B cell (primary cell): ENCODE measurements at regions not wholly inside any gene's neighbourhood (a gene's known extent, or its start where the extent isn't known, plus 50 kb on each side); places are given as distances from the start of the nearest gene placed in this dataset.

Experiments
- EZH2 ChIP-seq: IDR thresholded peaks from 2 replicates; pipeline ENCODE4 v1.6.1; 2012; ENCODE audit warnings: borderline replicate concordance, low read depth, mild to moderate bottlenecking, moderate library complexity, low read length; ENCODE audit not compliant: insufficient read depth, poor library complexity, severe bottlenecking
- TF ChIP-seq, protein P1 (sequence below): fragments of 200-600 bp; IDR thresholded peaks from one replicate; pipeline ENCODE4 v1.8.0; 2022; ENCODE audit warnings: antibody characterized with exemption, mild to moderate bottlenecking

DNA sequence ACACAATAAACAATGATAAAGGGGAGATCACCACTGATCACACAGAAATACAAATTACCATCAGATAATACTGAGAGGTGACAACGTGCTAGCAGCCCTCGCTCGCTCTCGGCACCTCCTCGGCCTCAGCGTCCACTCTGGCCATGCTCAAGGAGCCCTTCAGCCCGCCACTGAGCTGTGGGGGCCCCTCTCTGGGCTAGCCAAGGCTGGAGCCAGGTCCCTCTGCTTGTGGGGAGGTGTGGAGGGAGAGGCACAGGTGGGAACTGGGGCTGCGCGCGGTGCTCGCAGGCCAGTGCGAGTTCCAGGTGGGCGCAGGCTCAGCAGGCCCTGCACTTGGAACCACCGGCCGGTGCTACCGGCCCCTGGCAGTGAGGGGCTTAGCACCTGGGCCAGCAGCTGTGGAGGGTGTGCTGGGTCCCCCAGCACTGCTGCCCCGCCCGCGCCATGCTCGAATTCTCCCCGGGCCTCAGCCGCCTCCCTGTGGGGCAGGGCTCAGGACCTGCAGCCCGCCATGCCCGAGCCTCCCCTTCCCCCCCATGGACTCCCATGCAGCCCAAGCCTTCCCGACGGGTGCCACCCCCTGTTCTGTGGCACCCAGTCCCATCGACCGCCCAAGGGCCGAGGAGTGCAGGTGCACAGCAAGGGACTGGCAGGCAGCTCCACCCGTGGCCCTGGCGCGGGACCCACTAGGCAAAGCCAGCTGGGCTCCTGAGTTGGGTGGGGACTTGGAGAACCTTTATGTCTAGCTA lies 340.0 kb upstream of the GULP1 start:
- TF ChIP-seq, protein P1, sequence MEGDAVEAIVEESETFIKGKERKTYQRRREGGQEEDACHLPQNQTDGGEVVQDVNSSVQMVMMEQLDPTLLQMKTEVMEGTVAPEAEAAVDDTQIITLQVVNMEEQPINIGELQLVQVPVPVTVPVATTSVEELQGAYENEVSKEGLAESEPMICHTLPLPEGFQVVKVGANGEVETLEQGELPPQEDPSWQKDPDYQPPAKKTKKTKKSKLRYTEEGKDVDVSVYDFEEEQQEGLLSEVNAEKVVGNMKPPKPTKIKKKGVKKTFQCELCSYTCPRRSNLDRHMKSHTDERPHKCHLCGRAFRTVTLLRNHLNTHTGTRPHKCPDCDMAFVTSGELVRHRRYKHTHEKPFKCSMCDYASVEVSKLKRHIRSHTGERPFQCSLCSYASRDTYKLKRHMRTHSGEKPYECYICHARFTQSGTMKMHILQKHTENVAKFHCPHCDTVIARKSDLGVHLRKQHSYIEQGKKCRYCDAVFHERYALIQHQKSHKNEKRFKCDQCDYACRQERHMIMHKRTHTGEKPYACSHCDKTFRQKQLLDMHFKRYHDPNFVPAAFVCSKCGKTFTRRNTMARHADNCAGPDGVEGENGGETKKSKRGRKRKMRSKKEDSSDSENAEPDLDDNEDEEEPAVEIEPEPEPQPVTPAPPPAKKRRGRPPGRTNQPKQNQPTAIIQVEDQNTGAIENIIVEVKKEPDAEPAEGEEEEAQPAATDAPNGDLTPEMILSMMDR: no peak
- no peak for TF ChIP-seq EZH2
